PC-3 (cell line): ENCODE measurements at regions not wholly inside any gene's neighbourhood (a gene's known extent, or its start where the extent isn't known, plus 50 kb on each side); places are given as distances from the start of the nearest gene placed in this dataset.

Source experiments
- EZH2 ChIP-seq: fragments of 300-600 bp; sonication (generic); IDR thresholded peaks from one replicate; pipeline ENCODE4 v1.6.1; 2017; ENCODE audit warnings: antibody characterized with exemption, mild to moderate bottlenecking, low read length; ENCODE audit not compliant: unreplicated experiment
- EZH2phosphoT487 ChIP-seq: fragments of 300-600 bp; sonication (generic); IDR thresholded peaks from 2 replicates; pipeline ENCODE4 v1.6.1; 2018; ENCODE audit warnings: mild to moderate bottlenecking, antibody characterized with exemption, low read length, borderline replicate concordance
- TF ChIP-seq, protein P1 (sequence below): fragments of 300-600 bp; sonication (generic); conservative IDR thresholded peaks from 2 replicates; pipeline ENCODE4 v1.5.1; 2017; ENCODE audit warnings: antibody characterized with exemption, low read depth, mild to moderate bottlenecking, low read length

GRCh38 chr3:5758699-5759098, 571.2 kb downstream of the EDEM1 start:
- TF ChIP-seq, protein P1, sequence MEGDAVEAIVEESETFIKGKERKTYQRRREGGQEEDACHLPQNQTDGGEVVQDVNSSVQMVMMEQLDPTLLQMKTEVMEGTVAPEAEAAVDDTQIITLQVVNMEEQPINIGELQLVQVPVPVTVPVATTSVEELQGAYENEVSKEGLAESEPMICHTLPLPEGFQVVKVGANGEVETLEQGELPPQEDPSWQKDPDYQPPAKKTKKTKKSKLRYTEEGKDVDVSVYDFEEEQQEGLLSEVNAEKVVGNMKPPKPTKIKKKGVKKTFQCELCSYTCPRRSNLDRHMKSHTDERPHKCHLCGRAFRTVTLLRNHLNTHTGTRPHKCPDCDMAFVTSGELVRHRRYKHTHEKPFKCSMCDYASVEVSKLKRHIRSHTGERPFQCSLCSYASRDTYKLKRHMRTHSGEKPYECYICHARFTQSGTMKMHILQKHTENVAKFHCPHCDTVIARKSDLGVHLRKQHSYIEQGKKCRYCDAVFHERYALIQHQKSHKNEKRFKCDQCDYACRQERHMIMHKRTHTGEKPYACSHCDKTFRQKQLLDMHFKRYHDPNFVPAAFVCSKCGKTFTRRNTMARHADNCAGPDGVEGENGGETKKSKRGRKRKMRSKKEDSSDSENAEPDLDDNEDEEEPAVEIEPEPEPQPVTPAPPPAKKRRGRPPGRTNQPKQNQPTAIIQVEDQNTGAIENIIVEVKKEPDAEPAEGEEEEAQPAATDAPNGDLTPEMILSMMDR: no peak
- TF ChIP-seq EZH2phosphoT487 (no peak), EZH2 (no peak)
